Upper lobe of left lung (tissue), 6 donors: ENCODE measurements at regions not wholly inside any gene's neighbourhood (a gene's known extent, or its start where the extent isn't known, plus 50 kb on each side); places are given as distances from the start of the nearest gene placed in this dataset.

Source experiments
- ATAC-seq, 2 donors: fragments of 200-7000 bp; cut with Tn5 transposase; one replicate each; pipeline ENCODE4 v1.9.1; 2022; ENCODE audit warnings: mild to moderate bottlenecking in 2 of 2, moderate library complexity in 2 of 2; ENCODE audit not compliant: low FRiP score in 2 of 2
- DNase-seq, 2 donors: peaks; one replicate each; pipeline ENCODE4 v3.0.0-alpha.2; 2019 to 2020
- H3K27ac ChIP-seq, 4 donors: fragments of 200-600 bp; sonication (generic); one replicate each; pipeline ENCODE4 v1.5.1; 2016 to 2019
- H3K27me3 ChIP-seq, 4 donors: fragments of 200-600 bp; sonication (generic); one replicate each; pipeline ENCODE4 v1.5.1; 2017 to 2019
- H3K36me3 ChIP-seq, 4 donors: fragments of 200-600 bp; sonication (generic); one replicate each; pipeline ENCODE4 v1.5.1; 2016 to 2019
- H3K4me1 ChIP-seq, 4 donors: fragments of 200-600 bp; sonication (generic); one replicate each; pipeline ENCODE4 v1.5.1; 2018 to 2019
- H3K4me3 ChIP-seq, 4 donors: fragments of 200-600 bp; sonication (generic); one replicate each; pipeline ENCODE4 v1.5.1; 2017 to 2019; ENCODE audit warnings: mild to moderate bottlenecking in 2 of 4, moderate library complexity in 1 of 4
- H3K9me3 ChIP-seq, 4 donors: fragments of 200-600 bp; sonication (generic); one replicate each; pipeline ENCODE4 v1.5.1; 2018 to 2019
- EP300 ChIP-seq, 4 donors: sonication (generic); formaldehyde crosslinking; IDR thresholded peaks; one replicate each; pipeline ENCODE4 v1.5.1; 2017; ENCODE audit warnings: antibody characterized with exemption in 4 of 4, control low read depth in 2 of 4
- POLR2A ChIP-seq, 4 donors: fragments of 450-650 bp; IDR thresholded peaks; one replicate each; pipeline ENCODE4 v1.5.1; 2016 to 2017; ENCODE audit warnings: antibody characterized with exemption in 4 of 4, mild to moderate bottlenecking in 2 of 4
- POLR2AphosphoS5 ChIP-seq, 2 donors: sonication (generic); formaldehyde crosslinking; IDR thresholded peaks; one replicate each; pipeline ENCODE4 v1.5.1; 2017; ENCODE audit warnings: antibody characterized with exemption in 2 of 2
- WGBS, 2 donors: methylation state at CpG; one replicate each; pipeline ENCODE4 v1.1.5; 2017 to 2018; 5-methylcytosine and 5-hydroxymethylcytosine counted together
- TF ChIP-seq, protein P1 (sequence below), 6 experiments: fragments of 450-650 bp in 4 of 6; fragments of 200-600 bp in 2 of 6; sonication (generic) in 2 of 6; IDR thresholded peaks; one replicate each; pipeline ENCODE4 v1.5.1; 2016 to 2019; ENCODE audit warnings: antibody characterized with exemption in 6 of 6
- donor health status: DM: no; HTN: no; CAD: no; lungs with moderate emphysema.
- donor health status: DM: no; HTN: yes; CAD: no; lungs with severe emphysema.

DNA sequence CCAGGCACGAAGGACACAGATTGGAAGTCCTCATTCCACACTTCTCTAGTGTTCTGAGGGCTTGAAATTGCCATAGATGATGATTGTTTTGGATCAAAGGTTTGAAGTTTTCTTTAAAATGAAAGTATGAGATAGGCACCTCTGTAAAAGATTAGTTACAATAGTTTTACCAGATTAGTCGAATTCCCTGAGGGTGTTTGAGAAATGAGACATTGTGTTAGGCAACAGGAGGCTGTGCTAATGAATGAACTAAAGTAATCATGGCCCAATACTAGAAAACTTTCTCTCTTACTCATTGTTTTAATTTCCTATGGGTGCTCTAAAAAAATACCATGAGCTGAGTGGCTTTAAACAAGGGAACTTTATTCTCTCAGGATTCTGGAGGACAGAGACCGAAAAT, 421.7 kb downstream of the RNF144A start:
- Histone ChIP-seq H3K9me3 (no peaks in the 10 kb centered on the region), H3K27ac (no peak overlapping the region), H3K27me3 (no peaks in the 10 kb centered on the region), H3K4me3 (no peak overlapping the region), H3K36me3 (no peaks in the 10 kb centered on the region), H3K4me1 (no peaks in the 10 kb centered on the region)
- no peak for ATAC-seq
- TF ChIP-seq POLR2A (IDR thresholded peaks at IDR 0.05) (no peak), EP300 (IDR thresholded peaks at IDR 0.05) (no peak), POLR2AphosphoS5 (IDR thresholded peaks at IDR 0.05) (no peak)
- TF ChIP-seq, protein P1, sequence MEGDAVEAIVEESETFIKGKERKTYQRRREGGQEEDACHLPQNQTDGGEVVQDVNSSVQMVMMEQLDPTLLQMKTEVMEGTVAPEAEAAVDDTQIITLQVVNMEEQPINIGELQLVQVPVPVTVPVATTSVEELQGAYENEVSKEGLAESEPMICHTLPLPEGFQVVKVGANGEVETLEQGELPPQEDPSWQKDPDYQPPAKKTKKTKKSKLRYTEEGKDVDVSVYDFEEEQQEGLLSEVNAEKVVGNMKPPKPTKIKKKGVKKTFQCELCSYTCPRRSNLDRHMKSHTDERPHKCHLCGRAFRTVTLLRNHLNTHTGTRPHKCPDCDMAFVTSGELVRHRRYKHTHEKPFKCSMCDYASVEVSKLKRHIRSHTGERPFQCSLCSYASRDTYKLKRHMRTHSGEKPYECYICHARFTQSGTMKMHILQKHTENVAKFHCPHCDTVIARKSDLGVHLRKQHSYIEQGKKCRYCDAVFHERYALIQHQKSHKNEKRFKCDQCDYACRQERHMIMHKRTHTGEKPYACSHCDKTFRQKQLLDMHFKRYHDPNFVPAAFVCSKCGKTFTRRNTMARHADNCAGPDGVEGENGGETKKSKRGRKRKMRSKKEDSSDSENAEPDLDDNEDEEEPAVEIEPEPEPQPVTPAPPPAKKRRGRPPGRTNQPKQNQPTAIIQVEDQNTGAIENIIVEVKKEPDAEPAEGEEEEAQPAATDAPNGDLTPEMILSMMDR (IDR thresholded peaks at IDR 0.05) = no peak
- 77 to 80% methylated on average over 3 of the region's 3 CpGs for WGBS, 2 donors
- DNase-seq = no peak

DNA sequence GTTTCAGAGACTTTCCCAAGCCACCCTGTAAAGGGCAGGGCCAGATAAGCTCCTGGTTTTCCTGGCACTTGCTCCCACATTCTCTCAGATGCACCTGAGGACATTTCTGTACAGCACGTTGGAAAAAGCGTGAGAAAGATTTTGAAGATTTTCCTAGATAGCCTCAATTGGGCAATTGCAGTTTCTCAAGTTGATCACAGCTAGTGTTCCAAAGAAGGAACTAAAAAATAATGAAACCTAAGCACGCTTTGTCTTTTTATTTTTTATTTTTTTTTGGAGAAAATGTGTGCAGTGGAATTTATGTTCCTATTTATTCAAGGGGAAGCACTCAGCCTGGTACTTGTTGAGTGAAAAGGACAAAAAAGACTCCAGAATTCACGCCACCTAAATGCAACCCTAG, 429.1 kb downstream of the RNF144A start:
- H3K9me3 ChIP-seq = no peaks in the 10 kb centered on the region
- no peaks in the 10 kb centered on the region for H3K27me3 ChIP-seq
- no peak for ATAC-seq
- H3K4me1 ChIP-seq = no peaks in the 10 kb centered on the region
- WGBS, 2 donors = 64 to 74% methylated on average over 4 of the region's 4 CpGs
- TF ChIP-seq POLR2A (IDR thresholded peaks at IDR 0.05) (no peak), POLR2AphosphoS5 (IDR thresholded peaks at IDR 0.05) (no peak), EP300 (IDR thresholded peaks at IDR 0.05) (no peak)
- TF ChIP-seq, protein P1 (IDR thresholded peaks at IDR 0.05) = no peak
- H3K27ac ChIP-seq = no peak overlapping the region
- no peak overlapping the region for H3K4me3 ChIP-seq
- no peak for DNase-seq
- no peaks in the 10 kb centered on the region for H3K36me3 ChIP-seq

DNA sequence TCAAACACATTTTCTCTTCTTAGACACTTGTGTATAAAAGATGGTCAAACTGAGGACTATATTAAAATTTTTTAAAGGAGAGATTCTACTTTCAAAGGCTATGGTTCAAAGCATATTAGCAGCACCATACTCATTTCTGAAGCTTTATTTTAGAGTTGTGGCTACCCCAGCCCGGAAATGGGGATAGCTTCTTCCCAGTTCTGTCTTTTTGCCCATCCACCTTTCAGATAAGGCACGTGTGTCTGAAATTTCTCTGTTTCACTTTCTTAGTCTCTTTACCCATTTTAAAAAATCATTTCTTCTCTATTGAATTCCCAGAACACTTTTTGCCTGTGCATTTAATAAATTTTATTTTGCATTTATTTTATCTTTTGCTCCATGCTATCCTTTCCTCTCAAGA, 431.5 kb downstream of the RNF144A start:
- WGBS, 2 donors = 80 to 87% methylated on average over 2 of the region's 2 CpGs
- no peaks in the 10 kb centered on the region for H3K36me3 ChIP-seq
- DNase-seq = no peak
- TF ChIP-seq, protein P1 (IDR thresholded peaks at IDR 0.05) = no peak
- TF ChIP-seq EP300 (IDR thresholded peaks at IDR 0.05) (no peak), POLR2A (IDR thresholded peaks at IDR 0.05) (no peak), POLR2AphosphoS5 (IDR thresholded peaks at IDR 0.05) (no peak)
- H3K9me3 ChIP-seq = no peaks in the 10 kb centered on the region
- no peak overlapping the region for H3K27ac ChIP-seq
- H3K4me3 ChIP-seq = no peak overlapping the region
- no peaks in the 10 kb centered on the region for H3K27me3 ChIP-seq
- ATAC-seq = no peak
- H3K4me1 ChIP-seq = no peaks in the 10 kb centered on the region

DNA sequence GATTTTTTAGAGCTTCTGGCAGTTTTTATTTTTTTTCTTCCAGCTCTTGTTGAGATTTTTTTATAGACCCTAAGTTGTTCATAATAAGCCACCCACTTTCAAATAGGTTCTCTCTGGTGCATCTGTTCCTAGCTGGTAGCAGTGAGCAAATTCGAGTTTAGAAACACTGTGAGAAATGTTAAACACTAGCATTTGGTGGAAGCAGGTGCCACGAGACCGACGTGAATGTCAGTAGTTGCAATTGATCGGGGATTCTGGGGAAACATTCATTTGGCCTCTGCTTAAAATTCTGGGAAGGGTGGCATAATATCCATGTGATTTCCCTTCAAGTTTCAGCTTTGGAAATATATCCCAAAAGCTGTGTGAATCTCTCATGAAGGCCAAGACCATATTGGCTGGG, 435.0 kb downstream of the RNF144A start:
- TF ChIP-seq POLR2AphosphoS5 (IDR thresholded peaks at IDR 0.05) (no peak), EP300 (IDR thresholded peaks at IDR 0.05) (no peak), POLR2A (IDR thresholded peaks at IDR 0.05) (no peak)
- TF ChIP-seq, protein P1 (IDR thresholded peaks at IDR 0.05) = no peak
- WGBS, 2 donors = 88 to 93% methylated on average over 5 of the region's 5 CpGs

DNA sequence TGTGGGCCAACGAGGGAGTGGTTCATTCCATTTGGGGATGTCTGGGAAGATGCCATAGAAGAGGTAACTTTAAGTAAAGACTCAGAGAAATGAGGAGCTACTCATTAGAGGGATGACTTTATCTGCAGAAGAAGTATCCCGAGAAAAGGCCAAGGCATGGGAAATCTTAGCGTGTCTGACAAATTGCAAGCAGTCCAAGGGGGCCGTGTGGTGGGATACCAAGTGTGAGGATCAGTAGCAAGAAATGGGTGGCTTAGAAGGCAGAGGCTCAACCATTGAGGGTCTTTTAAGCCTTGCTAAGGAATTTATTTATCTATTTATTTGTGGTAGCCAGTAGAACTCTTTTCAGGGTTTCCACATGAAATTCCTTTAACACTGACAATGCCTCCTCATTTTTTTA, 436.4 kb downstream of the RNF144A start:
- H3K27me3 ChIP-seq = no peaks in the 10 kb centered on the region
- DNase-seq = no peak
- 88 to 91% methylated on average over 4 of the region's 4 CpGs for WGBS, 2 donors
- no peak overlapping the region for H3K27ac ChIP-seq
- no peaks in the 10 kb centered on the region for H3K4me1 ChIP-seq
- no peaks in the 10 kb centered on the region for H3K9me3 ChIP-seq
- no peak overlapping the region for H3K4me3 ChIP-seq
- H3K36me3 ChIP-seq = no peaks in the 10 kb centered on the region
- no peak for TF ChIP-seq EP300 (IDR thresholded peaks at IDR 0.05)
- no peak for TF ChIP-seq POLR2A (IDR thresholded peaks at IDR 0.05)
- TF ChIP-seq, protein P1 (IDR thresholded peaks at IDR 0.05) = no peak
- TF ChIP-seq POLR2AphosphoS5 (IDR thresholded peaks at IDR 0.05) = no peak
- ATAC-seq = no peak

More for the DNA sequence above, 435.0 kb downstream of the RNF144A start:
- Histone ChIP-seq H3K9me3 (no peaks in the 10 kb centered on the region), H3K4me3 (no peak overlapping the region), H3K4me1 (no peaks in the 10 kb centered on the region), H3K27me3 (no peaks in the 10 kb centered on the region), H3K36me3 (no peaks in the 10 kb centered on the region), H3K27ac (no peak overlapping the region)
- no peak for DNase-seq
- ATAC-seq = no peak
